NCI-H2081 treated with DMSO at 0.1 percent for 48 hours (cell line): ENCODE measurements at regions not wholly inside any gene's neighbourhood (a gene's known extent, or its start where the extent isn't known, plus 50 kb on each side); places are given as distances from the start of the nearest gene placed in this dataset.
A peak's percentile ranks its signal among the peaks of the same experiment; 100 is the strongest.

ENCODE experiments used
- DNase-seq: peaks from one replicate; lab custom pipeline; 2025; lab: John Stamatoyannopoulos, UW

GRCh38 chr3:177599837-177600236 is 402.6 kb upstream of the TBL1XR1 start:
- no peak for DNase-seq

- DNase-seq = no peak
These were observed 403.1 kb upstream of the TBL1XR1 start for GRCh38 chr3:177600411-177600810.

GRCh38 chr3:177601152-177601551 is 403.9 kb upstream of the TBL1XR1 start:
- no peak for DNase-seq

GRCh38 chr3:177602601-177603147 is 405.4 kb upstream of the TBL1XR1 start:
- DNase-seq = no peak

GRCh38 chr3:177603148-177603603 is 405.9 kb upstream of the TBL1XR1 start:
- no peak for DNase-seq

GRCh38 chr3:177604181-177604580 is 406.9 kb upstream of the TBL1XR1 start:
- no peak for DNase-seq

- no peak for DNase-seq
These were observed 409.6 kb upstream of the TBL1XR1 start for GRCh38 chr3:177606891-177607290.

- peak; percentile 70 for DNase-seq
These were observed 410.3 kb upstream of the TBL1XR1 start for GRCh38 chr3:177607589-177607988.

- no peak for DNase-seq
These were observed 411.2 kb upstream of the TBL1XR1 start for GRCh38 chr3:177608443-177608842.

- no peak for DNase-seq
These were observed 412.3 kb upstream of the TBL1XR1 start for GRCh38 chr3:177609613-177610012.

- DNase-seq = no peak
These were observed 413.0 kb upstream of the TBL1XR1 start for GRCh38 chr3:177610262-177610661.

- peak; percentile 85 for DNase-seq
These were observed 413.7 kb upstream of the TBL1XR1 start for GRCh38 chr3:177610686-177611633.

GRCh38 chr3:177611752-177612334 is 414.6 kb upstream of the TBL1XR1 start:
- no peak for DNase-seq

- DNase-seq = no peak
These were observed 416.6 kb upstream of the TBL1XR1 start for GRCh38 chr3:177613901-177614300.

GRCh38 chr3:177615015-177615414 is 417.7 kb upstream of the TBL1XR1 start:
- peak; percentile 90 for DNase-seq

GRCh38 chr3:177618873-177619733 is 421.8 kb upstream of the TBL1XR1 start:
- no peak for DNase-seq

- DNase-seq = no peak
These were observed 422.8 kb upstream of the TBL1XR1 start for GRCh38 chr3:177620073-177620472.

GRCh38 chr3:177622520-177622919 is 425.2 kb upstream of the TBL1XR1 start:
- DNase-seq = no peak

GRCh38 chr3:177622982-177623617 is 425.8 kb upstream of the TBL1XR1 start:
- no peak for DNase-seq

- DNase-seq = no peak
These were observed 427.5 kb upstream of the TBL1XR1 start for GRCh38 chr3:177624528-177625495.
